WTC11 (cell line): ENCODE measurements at regions not wholly inside any gene's neighbourhood (a gene's known extent, or its start where the extent isn't known, plus 50 kb on each side); places are given as distances from the start of the nearest gene placed in this dataset.

Source experiments
- ATAC-seq: fragments of 200-7000 bp; cut with Tn5 transposase; 2 replicates; pipeline ENCODE4 v1.10.0; 2021; ENCODE audit warnings: mild to moderate bottlenecking, moderate library complexity
- CTCF ChIA-PET: fragments of 300-600 bp; sonication (Branson Sonifier 250); formaldehyde crosslinking; loops from one replicate; lab custom pipeline; 2021; ENCODE audit warnings: antibody characterized with exemption; lab: Charles Lee
- POLR2A ChIA-PET: fragments of 350-600 bp; sonication (Branson Sonifier 250); formaldehyde crosslinking; loops from one replicate; lab custom pipeline; 2021; ENCODE audit warnings: antibody characterized with exemption; lab: Charles Lee
- DNase-seq: peaks from one replicate; pipeline ENCODE4 v3.0.0; 2021; ENCODE audit warnings: low spot score
- H3K27ac Mint-ChIP-seq: 2 replicates; pipeline ENCODE4 v1.8.0; 2021; ENCODE audit warnings: mixed read lengths
- H3K27me3 Mint-ChIP-seq: 2 replicates; pipeline ENCODE4 v1.8.0; 2021; ENCODE audit warnings: low read depth, mild to moderate bottlenecking, moderate library complexity, mixed read lengths
- H3K36me3 Mint-ChIP-seq: 2 replicates; pipeline ENCODE4 v1.8.0; 2021; ENCODE audit warnings: mixed read lengths
- H3K4me1 Mint-ChIP-seq: 2 replicates; pipeline ENCODE4 v1.8.0; 2022; ENCODE audit warnings: mixed read lengths
- H3K4me3 Mint-ChIP-seq: 2 replicates; pipeline ENCODE4 v1.8.0; 2021; ENCODE audit warnings: mild to moderate bottlenecking, moderate library complexity, mixed read lengths
- H3K9me3 Mint-ChIP-seq: 2 replicates; pipeline ENCODE4 v1.8.0; 2021; ENCODE audit warnings: mixed read lengths
- AR ChIP-seq: fragments of 250-450 bp; sonication (Bioruptor Pico); IDR thresholded peaks from 2 replicates; pipeline ENCODE4 v1.9.0; 2021; ENCODE audit warnings: mild to moderate bottlenecking
- ARID4B ChIP-seq: sonication (generic); formaldehyde crosslinking; IDR thresholded peaks from 2 replicates; pipeline ENCODE4 v1.8.0; 2023; ENCODE audit warnings: missing genetic modification reagents, mild to moderate bottlenecking, borderline replicate concordance
- CDX4 ChIP-seq: fragments of 250-450 bp; sonication (Bioruptor Pico); IDR thresholded peaks from 2 replicates; pipeline ENCODE4 v1.9.0; 2021; ENCODE audit warnings: moderate library complexity, mild to moderate bottlenecking, inconsistent platforms, borderline replicate concordance
- CREB1 ChIP-seq: sonication (generic); formaldehyde crosslinking; IDR thresholded peaks from 2 replicates; pipeline ENCODE4 v1.8.0; 2023; ENCODE audit warnings: mild to moderate bottlenecking, missing genetic modification reagents
- CTCF ChIP-seq: fragments of 200-600 bp; IDR thresholded peaks from 2 replicates; pipeline ENCODE4 v1.8.0; 2022; ENCODE audit warnings: antibody characterized with exemption
- E2F1 ChIP-seq: sonication (generic); formaldehyde crosslinking; IDR thresholded peaks from 2 replicates; pipeline ENCODE4 v1.8.0; 2022; ENCODE audit warnings: mild to moderate bottlenecking, missing genetic modification reagents
- ELF4 ChIP-seq: sonication (generic); formaldehyde crosslinking; IDR thresholded peaks from 2 replicates; pipeline ENCODE4 v1.8.1; 2022; ENCODE audit warnings: low read depth, mild to moderate bottlenecking, moderate library complexity, missing genetic modification reagents
- FOXP4 ChIP-seq: sonication (generic); formaldehyde crosslinking; IDR thresholded peaks from 2 replicates; pipeline ENCODE4 v1.8.0; 2022; ENCODE audit warnings: mild to moderate bottlenecking, missing genetic modification reagents
- GRHL2 ChIP-seq: fragments of 250-450 bp; sonication (Bioruptor Pico); IDR thresholded peaks from 2 replicates; pipeline ENCODE4 v1.8.0; 2022; ENCODE audit warnings: mild to moderate bottlenecking, moderate library complexity; ENCODE audit not compliant: insufficient replicate concordance, severe bottlenecking
- HMGXB4 ChIP-seq: sonication (generic); formaldehyde crosslinking; IDR thresholded peaks from 2 replicates; pipeline ENCODE4 v1.8.1; 2023; ENCODE audit warnings: mild to moderate bottlenecking, moderate library complexity, missing genetic modification reagents
- KAT7 ChIP-seq: sonication (generic); formaldehyde crosslinking; IDR thresholded peaks from 2 replicates; pipeline ENCODE4 v1.8.1; 2023; ENCODE audit warnings: missing genetic modification reagents, mild to moderate bottlenecking, borderline replicate concordance
- NR3C1 ChIP-seq: sonication (generic); formaldehyde crosslinking; conservative IDR thresholded peaks from 2 replicates; pipeline ENCODE4 v1.8.1; 2023; ENCODE audit warnings: low read depth, mild to moderate bottlenecking, missing genetic modification reagents
- ZNF121 ChIP-seq: sonication (generic); formaldehyde crosslinking; IDR thresholded peaks from 2 replicates; pipeline ENCODE4 v1.8.0; 2023; ENCODE audit warnings: missing genetic modification reagents
- ZNF281 ChIP-seq: sonication (generic); formaldehyde crosslinking; IDR thresholded peaks from 2 replicates; pipeline ENCODE4 v1.8.0; 2023; ENCODE audit warnings: mild to moderate bottlenecking, missing genetic modification reagents

- no peak for TF ChIP-seq ZNF281 (CRISPR knock-in tag)
- no peak for TF ChIP-seq NR3C1
- TF ChIP-seq FOXP4 (CRISPR knock-in tag): no peak
- no peak for TF ChIP-seq CTCF
- no peak for TF ChIP-seq ARID4B (CRISPR knock-in tag)
- no peak for TF ChIP-seq ELF4
- no peak for TF ChIP-seq AR (CRISPR knock-in tag)
- TF ChIP-seq CDX4 (CRISPR knock-in tag): no peak
- TF ChIP-seq ZNF121: no peak
- no peak for TF ChIP-seq E2F1 (CRISPR knock-in tag)
- TF ChIP-seq KAT7: no peak
- no peak for TF ChIP-seq GRHL2 (CRISPR knock-in tag)
- TF ChIP-seq HMGXB4: no peak
- TF ChIP-seq CREB1 (CRISPR knock-in tag): no peak
- ChIA-PET POLR2A (no interaction called here), CTCF (no interaction called here)
- no peak overlapping the region for H3K4me3 Mint-ChIP-seq
- no peaks in the 10 kb centered on the region; the same call in 1 of the 2 replicates for H3K27me3 Mint-ChIP-seq
- H3K36me3 Mint-ChIP-seq: peaks cover 11% of the 10 kb centered on the region
- ATAC-seq (no peak), DNase-seq (no peak)
- peaks cover 23% of the 10 kb centered on the region for H3K9me3 Mint-ChIP-seq
- H3K27ac Mint-ChIP-seq: no peak overlapping the region
- peaks cover 8% of the 10 kb centered on the region for H3K4me1 Mint-ChIP-seq
Observed at GRCh38 chr1:59101518-59101917, 195.4 kb upstream of the FGGY start.
